ENCODE measurements at regions not wholly inside any gene's neighbourhood (a gene's known extent, or its start where the extent isn't known, plus 50 kb on each side); places are given as distances from the start of the nearest gene placed in this dataset.
"Not testable (repeated sequence)": the region's sequence is repeated elsewhere in the genome, so short reads cannot be mapped to it uniquely, and the experiment has no call there.

GRCh38 chr12:86574143-86574542 is 318.0 kb upstream of the MGAT4C start:
- no peak for DNase-seq (ENCODE audit: extremely low read depth, low read depth)
- no peak for TF ChIP-seq CTCF (IDR thresholded peaks at IDR 0.05; ENCODE audit: low read depth, low read length, missing control alignments)
- H3K4me3 ChIP-seq (replicated peaks; ENCODE audit: low read depth, low read length): no peak overlapping the region

- no peak for DNase-seq (ENCODE audit: extremely low read depth, low read depth)
- TF ChIP-seq CTCF (IDR thresholded peaks at IDR 0.05; ENCODE audit: low read depth, low read length, missing control alignments): no peak
- no peak overlapping the region for H3K4me3 ChIP-seq (replicated peaks; ENCODE audit: low read depth, low read length)
Observed at GRCh38 chr12:86572455-86572854, 316.3 kb upstream of the MGAT4C start.

- no peak for TF ChIP-seq CTCF (IDR thresholded peaks at IDR 0.05; ENCODE audit: low read depth, low read length, missing control alignments)
- H3K4me3 ChIP-seq (replicated peaks; ENCODE audit: low read depth, low read length): no peak overlapping the region
- no peak for DNase-seq (ENCODE audit: extremely low read depth, low read depth)
Observed at GRCh38 chr12:86565038-86565437, 308.8 kb upstream of the MGAT4C start.

- not testable (repeated sequence) for DNase-seq (ENCODE audit: extremely low read depth, low read depth); H3K4me3 ChIP-seq (replicated peaks; ENCODE audit: low read depth, low read length)
Observed at GRCh38 chr12:86555491-86555890, 299.3 kb upstream of the MGAT4C start.

- TF ChIP-seq CTCF (IDR thresholded peaks at IDR 0.05; ENCODE audit: low read depth, low read length, missing control alignments): no peak
- no peak overlapping the region for H3K4me3 ChIP-seq (replicated peaks; ENCODE audit: low read depth, low read length)
- no peak for DNase-seq (ENCODE audit: extremely low read depth, low read depth)
Observed at GRCh38 chr12:86551146-86551571, 295.0 kb upstream of the MGAT4C start.

- no peak overlapping the region for H3K4me3 ChIP-seq (replicated peaks; ENCODE audit: low read depth, low read length)
- no peak for DNase-seq (ENCODE audit: extremely low read depth, low read depth)
- no peak for TF ChIP-seq CTCF (IDR thresholded peaks at IDR 0.05; ENCODE audit: low read depth, low read length, missing control alignments)
Observed at GRCh38 chr12:86550218-86551145, 294.3 kb upstream of the MGAT4C start.

GRCh38 chr12:86543716-86544115 is 287.5 kb upstream of the MGAT4C start:
- no peak overlapping the region for H3K4me3 ChIP-seq (replicated peaks; ENCODE audit: low read depth, low read length)
- no peak for TF ChIP-seq CTCF (IDR thresholded peaks at IDR 0.05; ENCODE audit: low read depth, low read length, missing control alignments)
- no peak for DNase-seq (ENCODE audit: extremely low read depth, low read depth)

Measured in HFF-Myc (cell line).